ENCODE measurements at regions not wholly inside any gene's neighbourhood (a gene's known extent, or its start where the extent isn't known, plus 50 kb on each side); places are given as distances from the start of the nearest gene placed in this dataset.

- TF ChIP-seq, protein P1, sequence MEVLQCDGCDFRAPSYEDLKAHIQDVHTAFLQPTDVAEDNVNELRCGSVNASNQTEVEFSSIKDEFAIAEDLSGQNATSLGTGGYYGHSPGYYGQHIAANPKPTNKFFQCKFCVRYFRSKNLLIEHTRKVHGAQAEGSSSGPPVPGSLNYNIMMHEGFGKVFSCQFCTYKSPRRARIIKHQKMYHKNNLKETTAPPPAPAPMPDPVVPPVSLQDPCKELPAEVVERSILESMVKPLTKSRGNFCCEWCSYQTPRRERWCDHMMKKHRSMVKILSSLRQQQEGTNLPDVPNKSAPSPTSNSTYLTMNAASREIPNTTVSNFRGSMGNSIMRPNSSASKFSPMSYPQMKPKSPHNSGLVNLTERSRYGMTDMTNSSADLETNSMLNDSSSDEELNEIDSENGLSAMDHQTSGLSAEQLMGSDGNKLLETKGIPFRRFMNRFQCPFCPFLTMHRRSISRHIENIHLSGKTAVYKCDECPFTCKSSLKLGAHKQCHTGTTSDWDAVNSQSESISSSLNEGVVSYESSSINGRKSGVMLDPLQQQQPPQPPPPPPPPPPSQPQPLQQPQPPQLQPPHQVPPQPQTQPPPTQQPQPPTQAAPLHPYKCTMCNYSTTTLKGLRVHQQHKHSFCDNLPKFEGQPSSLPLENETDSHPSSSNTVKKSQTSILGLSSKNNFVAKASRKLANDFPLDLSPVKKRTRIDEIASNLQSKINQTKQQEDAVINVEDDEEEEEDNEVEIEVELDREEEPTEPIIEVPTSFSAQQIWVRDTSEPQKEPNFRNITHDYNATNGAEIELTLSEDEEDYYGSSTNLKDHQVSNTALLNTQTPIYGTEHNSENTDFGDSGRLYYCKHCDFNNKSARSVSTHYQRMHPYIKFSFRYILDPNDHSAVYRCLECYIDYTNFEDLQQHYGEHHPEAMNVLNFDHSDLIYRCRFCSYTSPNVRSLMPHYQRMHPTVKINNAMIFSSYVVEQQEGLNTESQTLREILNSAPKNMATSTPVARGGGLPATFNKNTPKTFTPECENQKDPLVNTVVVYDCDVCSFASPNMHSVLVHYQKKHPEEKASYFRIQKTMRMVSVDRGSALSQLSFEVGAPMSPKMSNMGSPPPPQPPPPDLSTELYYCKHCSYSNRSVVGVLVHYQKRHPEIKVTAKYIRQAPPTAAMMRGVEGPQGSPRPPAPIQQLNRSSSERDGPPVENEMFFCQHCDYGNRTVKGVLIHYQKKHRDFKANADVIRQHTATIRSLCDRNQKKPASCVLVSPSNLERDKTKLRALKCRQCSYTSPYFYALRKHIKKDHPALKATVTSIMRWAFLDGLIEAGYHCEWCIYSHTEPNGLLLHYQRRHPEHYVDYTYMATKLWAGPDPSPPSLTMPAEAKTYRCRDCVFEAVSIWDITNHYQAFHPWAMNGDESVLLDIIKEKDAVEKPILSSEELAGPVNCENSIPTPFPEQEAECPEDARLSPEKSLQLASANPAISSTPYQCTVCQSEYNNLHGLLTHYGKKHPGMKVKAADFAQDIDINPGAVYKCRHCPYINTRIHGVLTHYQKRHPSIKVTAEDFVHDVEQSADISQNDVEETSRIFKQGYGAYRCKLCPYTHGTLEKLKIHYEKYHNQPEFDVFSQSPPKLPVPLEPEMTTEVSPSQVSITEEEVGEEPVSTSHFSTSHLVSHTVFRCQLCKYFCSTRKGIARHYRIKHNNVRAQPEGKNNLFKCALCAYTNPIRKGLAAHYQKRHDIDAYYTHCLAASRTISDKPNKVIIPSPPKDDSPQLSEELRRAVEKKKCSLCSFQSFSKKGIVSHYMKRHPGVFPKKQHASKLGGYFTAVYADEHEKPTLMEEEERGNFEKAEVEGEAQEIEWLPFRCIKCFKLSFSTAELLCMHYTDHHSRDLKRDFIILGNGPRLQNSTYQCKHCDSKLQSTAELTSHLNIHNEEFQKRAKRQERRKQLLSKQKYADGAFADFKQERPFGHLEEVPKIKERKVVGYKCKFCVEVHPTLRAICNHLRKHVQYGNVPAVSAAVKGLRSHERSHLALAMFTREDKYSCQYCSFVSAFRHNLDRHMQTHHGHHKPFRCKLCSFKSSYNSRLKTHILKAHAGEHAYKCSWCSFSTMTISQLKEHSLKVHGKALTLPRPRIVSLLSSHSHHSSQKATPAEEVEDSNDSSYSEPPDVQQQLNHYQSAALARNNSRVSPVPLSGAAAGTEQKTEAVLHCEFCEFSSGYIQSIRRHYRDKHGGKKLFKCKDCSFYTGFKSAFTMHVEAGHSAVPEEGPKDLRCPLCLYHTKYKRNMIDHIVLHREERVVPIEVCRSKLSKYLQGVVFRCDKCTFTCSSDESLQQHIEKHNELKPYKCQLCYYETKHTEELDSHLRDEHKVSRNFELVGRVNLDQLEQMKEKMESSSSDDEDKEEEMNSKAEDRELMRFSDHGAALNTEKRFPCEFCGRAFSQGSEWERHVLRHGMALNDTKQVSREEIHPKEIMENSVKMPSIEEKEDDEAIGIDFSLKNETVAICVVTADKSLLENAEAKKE (CRISPR knock-in tag; IDR thresholded peaks at IDR 0.05): no peak
- no peak for TF ChIP-seq JUNB (IDR thresholded peaks at IDR 0.05; ENCODE audit: unreplicated experiment)
- TF ChIP-seq, protein P2, sequence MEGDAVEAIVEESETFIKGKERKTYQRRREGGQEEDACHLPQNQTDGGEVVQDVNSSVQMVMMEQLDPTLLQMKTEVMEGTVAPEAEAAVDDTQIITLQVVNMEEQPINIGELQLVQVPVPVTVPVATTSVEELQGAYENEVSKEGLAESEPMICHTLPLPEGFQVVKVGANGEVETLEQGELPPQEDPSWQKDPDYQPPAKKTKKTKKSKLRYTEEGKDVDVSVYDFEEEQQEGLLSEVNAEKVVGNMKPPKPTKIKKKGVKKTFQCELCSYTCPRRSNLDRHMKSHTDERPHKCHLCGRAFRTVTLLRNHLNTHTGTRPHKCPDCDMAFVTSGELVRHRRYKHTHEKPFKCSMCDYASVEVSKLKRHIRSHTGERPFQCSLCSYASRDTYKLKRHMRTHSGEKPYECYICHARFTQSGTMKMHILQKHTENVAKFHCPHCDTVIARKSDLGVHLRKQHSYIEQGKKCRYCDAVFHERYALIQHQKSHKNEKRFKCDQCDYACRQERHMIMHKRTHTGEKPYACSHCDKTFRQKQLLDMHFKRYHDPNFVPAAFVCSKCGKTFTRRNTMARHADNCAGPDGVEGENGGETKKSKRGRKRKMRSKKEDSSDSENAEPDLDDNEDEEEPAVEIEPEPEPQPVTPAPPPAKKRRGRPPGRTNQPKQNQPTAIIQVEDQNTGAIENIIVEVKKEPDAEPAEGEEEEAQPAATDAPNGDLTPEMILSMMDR (conservative IDR thresholded peaks at IDR 0.05; ENCODE audit: low read depth in 2 of 2): no peak
- TF ChIP-seq, protein P3, sequence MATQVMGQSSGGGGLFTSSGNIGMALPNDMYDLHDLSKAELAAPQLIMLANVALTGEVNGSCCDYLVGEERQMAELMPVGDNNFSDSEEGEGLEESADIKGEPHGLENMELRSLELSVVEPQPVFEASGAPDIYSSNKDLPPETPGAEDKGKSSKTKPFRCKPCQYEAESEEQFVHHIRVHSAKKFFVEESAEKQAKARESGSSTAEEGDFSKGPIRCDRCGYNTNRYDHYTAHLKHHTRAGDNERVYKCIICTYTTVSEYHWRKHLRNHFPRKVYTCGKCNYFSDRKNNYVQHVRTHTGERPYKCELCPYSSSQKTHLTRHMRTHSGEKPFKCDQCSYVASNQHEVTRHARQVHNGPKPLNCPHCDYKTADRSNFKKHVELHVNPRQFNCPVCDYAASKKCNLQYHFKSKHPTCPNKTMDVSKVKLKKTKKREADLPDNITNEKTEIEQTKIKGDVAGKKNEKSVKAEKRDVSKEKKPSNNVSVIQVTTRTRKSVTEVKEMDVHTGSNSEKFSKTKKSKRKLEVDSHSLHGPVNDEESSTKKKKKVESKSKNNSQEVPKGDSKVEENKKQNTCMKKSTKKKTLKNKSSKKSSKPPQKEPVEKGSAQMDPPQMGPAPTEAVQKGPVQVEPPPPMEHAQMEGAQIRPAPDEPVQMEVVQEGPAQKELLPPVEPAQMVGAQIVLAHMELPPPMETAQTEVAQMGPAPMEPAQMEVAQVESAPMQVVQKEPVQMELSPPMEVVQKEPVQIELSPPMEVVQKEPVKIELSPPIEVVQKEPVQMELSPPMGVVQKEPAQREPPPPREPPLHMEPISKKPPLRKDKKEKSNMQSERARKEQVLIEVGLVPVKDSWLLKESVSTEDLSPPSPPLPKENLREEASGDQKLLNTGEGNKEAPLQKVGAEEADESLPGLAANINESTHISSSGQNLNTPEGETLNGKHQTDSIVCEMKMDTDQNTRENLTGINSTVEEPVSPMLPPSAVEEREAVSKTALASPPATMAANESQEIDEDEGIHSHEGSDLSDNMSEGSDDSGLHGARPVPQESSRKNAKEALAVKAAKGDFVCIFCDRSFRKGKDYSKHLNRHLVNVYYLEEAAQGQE (IDR thresholded peaks at IDR 0.05; ENCODE audit: unreplicated experiment): no peak
- no peak for TF ChIP-seq CREB1 (CRISPR knock-in tag; IDR thresholded peaks at IDR 0.05; ENCODE audit: low read depth)
Measured at GRCh38 chr5:68730220-68730978, 363.4 kb upstream of the SLC30A5 start (continued).

Measured in GM23338 (cell line).